ENCODE measurements at regions not wholly inside any gene's neighbourhood (a gene's known extent, or its start where the extent isn't known, plus 50 kb on each side); places are given as distances from the start of the nearest gene placed in this dataset.
"Not testable (repeated sequence)": the region's sequence is repeated elsewhere in the genome, so short reads cannot be mapped to it uniquely, and the experiment has no call there.

DNA sequence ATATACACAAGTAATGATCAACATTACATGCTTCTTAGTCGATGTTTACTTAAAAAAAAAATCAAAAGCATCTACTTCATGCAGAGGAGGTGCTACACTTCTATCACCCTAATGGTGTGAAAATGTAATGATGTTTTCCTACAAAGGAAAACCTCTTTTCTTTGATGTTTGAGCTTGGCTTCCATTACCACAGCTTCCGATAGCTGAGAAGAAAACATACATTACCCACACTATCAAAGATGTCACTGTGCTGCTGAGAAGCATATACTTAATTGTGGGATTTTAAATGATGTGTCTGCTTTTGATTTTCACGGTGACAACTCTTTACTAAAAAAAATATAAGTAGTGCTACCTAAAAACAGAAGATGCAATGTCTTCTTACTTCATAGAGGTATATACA, 200.2 kb upstream of the PHF14 start:
- H3K4me1 ChIP-seq = no peaks in the 10 kb centered on the region
- H3K27ac ChIP-seq = no peak overlapping the region
- 53 to 66% methylated on average over 3 of the region's 3 CpGs for WGBS, 2 donors
- intact Hi-C loops (cut with DNase I) = no loop called here
- H3K27me3 ChIP-seq = no peaks in the 10 kb centered on the region
- no peaks in the 10 kb centered on the region for H3K36me3 ChIP-seq (replicated peaks in 1 of 2; ENCODE audit: insufficient read depth in 1 of 2, low read depth in 2 of 2)
- no peak for TF ChIP-seq POLR2A (IDR thresholded peaks at IDR 0.05)
- TF ChIP-seq, protein P1, sequence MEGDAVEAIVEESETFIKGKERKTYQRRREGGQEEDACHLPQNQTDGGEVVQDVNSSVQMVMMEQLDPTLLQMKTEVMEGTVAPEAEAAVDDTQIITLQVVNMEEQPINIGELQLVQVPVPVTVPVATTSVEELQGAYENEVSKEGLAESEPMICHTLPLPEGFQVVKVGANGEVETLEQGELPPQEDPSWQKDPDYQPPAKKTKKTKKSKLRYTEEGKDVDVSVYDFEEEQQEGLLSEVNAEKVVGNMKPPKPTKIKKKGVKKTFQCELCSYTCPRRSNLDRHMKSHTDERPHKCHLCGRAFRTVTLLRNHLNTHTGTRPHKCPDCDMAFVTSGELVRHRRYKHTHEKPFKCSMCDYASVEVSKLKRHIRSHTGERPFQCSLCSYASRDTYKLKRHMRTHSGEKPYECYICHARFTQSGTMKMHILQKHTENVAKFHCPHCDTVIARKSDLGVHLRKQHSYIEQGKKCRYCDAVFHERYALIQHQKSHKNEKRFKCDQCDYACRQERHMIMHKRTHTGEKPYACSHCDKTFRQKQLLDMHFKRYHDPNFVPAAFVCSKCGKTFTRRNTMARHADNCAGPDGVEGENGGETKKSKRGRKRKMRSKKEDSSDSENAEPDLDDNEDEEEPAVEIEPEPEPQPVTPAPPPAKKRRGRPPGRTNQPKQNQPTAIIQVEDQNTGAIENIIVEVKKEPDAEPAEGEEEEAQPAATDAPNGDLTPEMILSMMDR (IDR thresholded peaks at IDR 0.05) = no peak
- no peak for DNase-seq
- no peak overlapping the region for H3K4me3 ChIP-seq
- no peak for ATAC-seq
- H3K9me3 ChIP-seq = no peaks in the 10 kb centered on the region

GRCh38 chr7:10779465-10780399, 193.9 kb upstream of the PHF14 start:
- H3K9me3 ChIP-seq = no peaks in the 10 kb centered on the region
- ATAC-seq (no peak), DNase-seq (no peak)
- H3K27me3 ChIP-seq = no peaks in the 10 kb centered on the region
- no peaks in the 10 kb centered on the region for H3K4me1 ChIP-seq
- H3K27ac ChIP-seq = no peak overlapping the region
- WGBS, 2 donors = 86 to 88% methylated on average over 51 to 52 of the region's 52 CpGs
- intact Hi-C loops (cut with DNase I) = no loop called here
- no peak overlapping the region for H3K4me3 ChIP-seq
- no peaks in the 10 kb centered on the region for H3K36me3 ChIP-seq (replicated peaks in 1 of 2; ENCODE audit: insufficient read depth in 1 of 2, low read depth in 2 of 2)
- TF ChIP-seq POLR2A (IDR thresholded peaks at IDR 0.05) = no peak

- DNase-seq (no peak), ATAC-seq (no peak)
- H3K27ac ChIP-seq = no peak overlapping the region
- WGBS, 2 donors = 78 to 83% methylated on average over 7 of the region's 7 CpGs
- H3K27me3 ChIP-seq = no peaks in the 10 kb centered on the region
- intact Hi-C loops (cut with DNase I) = no loop called here
- TF ChIP-seq POLR2A (IDR thresholded peaks at IDR 0.05) = no peak
- TF ChIP-seq, protein P1 (IDR thresholded peaks at IDR 0.05) = no peak
- H3K36me3 ChIP-seq (replicated peaks in 1 of 2; ENCODE audit: insufficient read depth in 1 of 2, low read depth in 2 of 2) = no peaks in the 10 kb centered on the region
- no peak overlapping the region for H3K4me3 ChIP-seq
- no peaks in the 10 kb centered on the region for H3K9me3 ChIP-seq
- H3K4me1 ChIP-seq = no peaks in the 10 kb centered on the region
Observed at GRCh38 chr7:10780400-10780747, 193.3 kb upstream of the PHF14 start.

- H3K36me3 ChIP-seq (replicated peaks in 1 of 2; ENCODE audit: insufficient read depth in 1 of 2, low read depth in 2 of 2); H3K4me3 ChIP-seq; H3K27ac ChIP-seq; DNase-seq; intact Hi-C loops (cut with DNase I); ATAC-seq; H3K27me3 ChIP-seq; H3K4me1 ChIP-seq; H3K9me3 ChIP-seq: not testable (repeated sequence)
- WGBS, 2 donors = 69 to 76% methylated on average over 9 of the region's 9 CpGs
Observed at GRCh38 chr7:10786976-10787375, 186.7 kb upstream of the PHF14 start.

GRCh38 chr7:10789170-10789569, 184.5 kb upstream of the PHF14 start:
- no peak for ATAC-seq
- intact Hi-C loops (cut with DNase I) = no loop called here
- H3K36me3 ChIP-seq (replicated peaks in 1 of 2; ENCODE audit: insufficient read depth in 1 of 2, low read depth in 2 of 2) = no peaks in the 10 kb centered on the region
- no peak for TF ChIP-seq POLR2A (IDR thresholded peaks at IDR 0.05)
- TF ChIP-seq, protein P1 (IDR thresholded peaks at IDR 0.05) = no peak
- no peak for DNase-seq
- 47 to 62% methylated on average over 2 of the region's 2 CpGs for WGBS, 2 donors
- H3K9me3 ChIP-seq = no peaks in the 10 kb centered on the region
- H3K27ac ChIP-seq = no peak overlapping the region
- H3K27me3 ChIP-seq = no peaks in the 10 kb centered on the region
- H3K4me3 ChIP-seq = no peak overlapping the region
- H3K4me1 ChIP-seq = no peaks in the 10 kb centered on the region

- intact Hi-C loops (cut with DNase I) = no loop called here
- ATAC-seq = no peak
- TF ChIP-seq, protein P1 (IDR thresholded peaks at IDR 0.05) = no peak
- no peak for TF ChIP-seq POLR2A (IDR thresholded peaks at IDR 0.05)
- DNase-seq = no peak
- Histone ChIP-seq H3K27ac (no peak overlapping the region), H3K9me3 (no peaks in the 10 kb centered on the region), H3K4me3 (no peak overlapping the region), H3K27me3 (no peaks in the 10 kb centered on the region), H3K4me1 (no peaks in the 10 kb centered on the region), H3K36me3 (replicated peaks in 1 of 2; ENCODE audit: insufficient read depth in 1 of 2, low read depth in 2 of 2) (no peaks in the 10 kb centered on the region)
- 52 to 66% methylated on average over 3 of the region's 3 CpGs for WGBS, 2 donors
Observed at GRCh38 chr7:10790910-10791309, 182.8 kb upstream of the PHF14 start.
